Endothelial cell of umbilical vein (primary cell): ENCODE measurements at regions not wholly inside any gene's neighbourhood (a gene's known extent, or its start where the extent isn't known, plus 50 kb on each side); places are given as distances from the start of the nearest gene placed in this dataset.

Source experiments
- CTCF ChIP-seq, 2 donors: IDR thresholded peaks; 1 replicate in 1 of 2; 2 replicates in 1 of 2; pipeline ENCODE4 v1.5.1; 2011; ENCODE audit warnings: low read length in 2 of 2, mild to moderate bottlenecking in 2 of 2, moderate library complexity in 2 of 2, control low read depth in 1 of 2, inconsistent platforms in 1 of 2, low read depth in 1 of 2; ENCODE audit not compliant: insufficient read depth in 1 of 2; ENCODE audit errors: extremely low read depth in 1 of 2
- EZH2 ChIP-seq: IDR thresholded peaks from 2 replicates; pipeline ENCODE4 v1.6.1; 2012; ENCODE audit warnings: borderline replicate concordance, low read depth, mild to moderate bottlenecking, moderate library complexity, low read length, inconsistent platforms; ENCODE audit not compliant: severe bottlenecking
- GATA2 ChIP-seq: IDR thresholded peaks from 2 replicates; pipeline ENCODE4 v1.7.0; 2011; ENCODE audit warnings: low read depth, mild to moderate bottlenecking, moderate library complexity, mixed read lengths, low read length; ENCODE audit not compliant: insufficient read length, insufficient read depth
- MYC ChIP-seq: IDR thresholded peaks from one replicate; pipeline ENCODE4 v1.6.1; 2011; ENCODE audit warnings: mild to moderate bottlenecking, low read depth, low read length
- POLR2A ChIP-seq: IDR thresholded peaks from 2 replicates; pipeline ENCODE4 v1.6.1; 2012; ENCODE audit warnings: low read depth, mild to moderate bottlenecking, control low read depth, low read length
- POLR2AphosphoS5 ChIP-seq: IDR thresholded peaks from 2 replicates; pipeline ENCODE4 v1.6.1; 2012; ENCODE audit warnings: low read depth, mild to moderate bottlenecking, control low read depth, low read length, moderate library complexity; ENCODE audit not compliant: insufficient read depth

GRCh38 chr9:26163931-26164330, 485.7 kb upstream of the TUSC1 start:
- TF ChIP-seq CTCF (IDR thresholded peaks at IDR 0.05; ENCODE audit: extremely low read depth in 1 of 2, insufficient read depth in 1 of 2, low read depth in 1 of 2, low read length in 2 of 2): no peak
- TF ChIP-seq POLR2A: no peak
- no peak for TF ChIP-seq POLR2AphosphoS5
- no peak for TF ChIP-seq EZH2
- no peak for TF ChIP-seq MYC
- TF ChIP-seq GATA2: no peak
